Ascending aorta (tissue), 2 donors: ENCODE measurements at regions not wholly inside any gene's neighbourhood (a gene's known extent, or its start where the extent isn't known, plus 50 kb on each side); places are given as distances from the start of the nearest gene placed in this dataset.

Experiments used
- DNase-seq, 2 donors: peaks; one replicate each; pipeline ENCODE4 v3.0.0-alpha.2; 2019; ENCODE audit warnings: low spot score in 2 of 2
- H3K27ac ChIP-seq, 2 donors: fragments of 200-600 bp; sonication (generic); one replicate each; pipeline ENCODE4 v1.5.1; 2016 to 2017; ENCODE audit warnings: mild to moderate bottlenecking in 1 of 2
- H3K27me3 ChIP-seq: fragments of 200-600 bp; sonication (generic); one replicate; pipeline ENCODE4 v1.5.1; 2017
- H3K36me3 ChIP-seq, 2 donors: fragments of 200-600 bp; sonication (generic); one replicate each; pipeline ENCODE4 v1.5.1; 2016
- H3K4me1 ChIP-seq, 2 donors: fragments of 200-600 bp; sonication (generic); one replicate each; pipeline ENCODE4 v1.5.1; 2016 to 2017; ENCODE audit warnings: mild to moderate bottlenecking in 1 of 2
- H3K4me3 ChIP-seq, 2 donors: fragments of 200-600 bp; sonication (generic); one replicate each; pipeline ENCODE4 v1.5.1; 2016 to 2017; ENCODE audit warnings: mild to moderate bottlenecking in 1 of 2
- H3K9me3 ChIP-seq, 2 donors: fragments of 200-600 bp; sonication (generic); one replicate each; pipeline ENCODE4 v1.5.1; 2016
- CTCF ChIP-seq, 3 experiments: fragments of 200-600 bp in 2 of 3; fragments of 450-650 bp in 1 of 3; sonication (generic) in 2 of 3; IDR thresholded peaks; one replicate each; pipeline ENCODE4 v1.5.1; 2016 to 2019; ENCODE audit warnings: antibody characterized with exemption in 3 of 3, mild to moderate bottlenecking in 1 of 3, moderate library complexity in 1 of 3
- intact Hi-C: fragments of 100-400 bp; cut with DNase I; formaldehyde crosslinking; loops from one replicate; pipeline ENCODE4 v1.15.1; 2023

- Histone ChIP-seq H3K9me3 (no peaks in the 10 kb centered on the region), H3K36me3 (no peaks in the 10 kb centered on the region), H3K27me3 (no peaks in the 10 kb centered on the region), H3K4me1 (no peaks in the 10 kb centered on the region), H3K27ac (no peak overlapping the region), H3K4me3 (no peak overlapping the region)
- no peak for TF ChIP-seq CTCF (IDR thresholded peaks at IDR 0.05)
- intact Hi-C loops, result no loop called here
- no peak for DNase-seq
Observed at GRCh38 chr2:176566496-176566895, 297.3 kb downstream of the MTX2 start.

GRCh38 chr2:176566961-176567360, 297.7 kb downstream of the MTX2 start:
- no peak overlapping the region for H3K4me3 ChIP-seq
- intact Hi-C loops, result no loop called here
- no peaks in the 10 kb centered on the region for H3K4me1 ChIP-seq
- TF ChIP-seq CTCF (IDR thresholded peaks at IDR 0.05), result no peak
- DNase-seq, result no peak
- H3K9me3 ChIP-seq, result no peaks in the 10 kb centered on the region
- H3K27ac ChIP-seq, result no peak overlapping the region
- no peaks in the 10 kb centered on the region for H3K27me3 ChIP-seq
- no peaks in the 10 kb centered on the region for H3K36me3 ChIP-seq

GRCh38 chr2:176567361-176567760, 298.1 kb downstream of the MTX2 start:
- intact Hi-C loops, result no loop called here

GRCh38 chr2:176569574-176569973, 300.3 kb downstream of the MTX2 start:
- no peak overlapping the region for H3K27ac ChIP-seq
- no peak for TF ChIP-seq CTCF (IDR thresholded peaks at IDR 0.05)
- H3K4me3 ChIP-seq, result no peak overlapping the region
- H3K36me3 ChIP-seq, result no peaks in the 10 kb centered on the region
- H3K4me1 ChIP-seq, result no peaks in the 10 kb centered on the region
- no peak for DNase-seq
- no peaks in the 10 kb centered on the region for H3K9me3 ChIP-seq
- no peaks in the 10 kb centered on the region for H3K27me3 ChIP-seq
- intact Hi-C loops, result no loop called here

More at GRCh38 chr2:176567361-176567760, 298.1 kb downstream of the MTX2 start:
- H3K4me3 ChIP-seq, result no peak overlapping the region
- H3K9me3 ChIP-seq, result no peaks in the 10 kb centered on the region
- DNase-seq, result no peak
- H3K27ac ChIP-seq, result no peak overlapping the region
- no peak for TF ChIP-seq CTCF (IDR thresholded peaks at IDR 0.05)
- H3K27me3 ChIP-seq, result no peaks in the 10 kb centered on the region
- H3K4me1 ChIP-seq, result no peaks in the 10 kb centered on the region
- H3K36me3 ChIP-seq, result no peaks in the 10 kb centered on the region

GRCh38 chr2:176573612-176574483, 304.6 kb downstream of the MTX2 start:
- no peak overlapping the region for H3K4me3 ChIP-seq
- H3K27me3 ChIP-seq, result no peaks in the 10 kb centered on the region
- H3K36me3 ChIP-seq, result no peaks in the 10 kb centered on the region
- intact Hi-C loops, result no loop called here
- no peaks in the 10 kb centered on the region for H3K4me1 ChIP-seq
- TF ChIP-seq CTCF (IDR thresholded peaks at IDR 0.05), result no peak
- no peak overlapping the region for H3K27ac ChIP-seq
- no peaks in the 10 kb centered on the region for H3K9me3 ChIP-seq
- no peak for DNase-seq
